Adrenal gland (tissue), 5 donors: ENCODE measurements at regions not wholly inside any gene's neighbourhood (a gene's known extent, or its start where the extent isn't known, plus 50 kb on each side); places are given as distances from the start of the nearest gene placed in this dataset.

Experiments
- CTCF ChIP-seq, 6 experiments: fragments of 450-650 bp in 4 of 6; fragments of 200-600 bp in 2 of 6; sonication (generic) in 1 of 6; IDR thresholded peaks; 1 replicate in 5 of 6; 2 replicates in 1 of 6; pipeline versions ENCODE4 v1.5.1 to v1.8.0; 2016 to 2021; ENCODE audit warnings: antibody characterized with exemption in 6 of 6, mild to moderate bottlenecking in 2 of 6, moderate library complexity in 1 of 6
- POLR2A ChIP-seq, 2 donors: fragments of 450-650 bp; IDR thresholded peaks; one replicate each; pipeline ENCODE4 v1.6.1; 2017; ENCODE audit warnings: antibody characterized with exemption in 2 of 2, mild to moderate bottlenecking in 2 of 2, moderate library complexity in 1 of 2
- donor health status: DM: no; HTN: no; CAD: no.

GRCh38 chr6:169859401-169859977 is 108.1 kb downstream of the ERMARD start:
- TF ChIP-seq CTCF (IDR thresholded peaks at IDR 0.05) (no peak), POLR2A (IDR thresholded peaks at IDR 0.05) (no peak)
